Activated T-helper 1 cell treated with Interleukin-2 at 50 U/mL for 16 hours (primary cell): ENCODE measurements at regions not wholly inside any gene's neighbourhood (a gene's known extent, or its start where the extent isn't known, plus 50 kb on each side); places are given as distances from the start of the nearest gene placed in this dataset.

Experiments used
- DNase-seq: peaks from one replicate; pipeline ENCODE4 v3.0.0-alpha.2; 2020; ENCODE audit warnings: low read depth

DNA sequence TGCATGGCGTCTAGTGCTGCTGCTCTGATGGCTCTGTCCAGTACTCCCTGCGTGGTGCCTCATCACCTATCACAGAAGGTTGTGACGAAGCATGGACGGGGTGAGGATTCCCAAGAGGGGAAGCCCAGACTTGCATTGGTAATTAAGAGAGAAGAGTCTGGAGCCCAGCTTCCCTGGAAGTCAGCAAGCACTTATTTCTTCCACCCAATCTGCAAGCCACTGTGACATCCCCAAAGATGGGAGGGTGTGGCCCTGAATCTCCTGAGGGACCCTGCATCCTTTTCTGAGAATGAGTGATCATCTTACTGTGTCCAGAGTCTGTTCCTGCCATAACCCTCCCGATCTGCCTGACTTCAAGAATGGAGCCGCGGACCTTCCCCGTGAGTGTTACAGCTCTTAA is 166.7 kb downstream of the PTPN20 start:
- DNase-seq = no peak

DNA sequence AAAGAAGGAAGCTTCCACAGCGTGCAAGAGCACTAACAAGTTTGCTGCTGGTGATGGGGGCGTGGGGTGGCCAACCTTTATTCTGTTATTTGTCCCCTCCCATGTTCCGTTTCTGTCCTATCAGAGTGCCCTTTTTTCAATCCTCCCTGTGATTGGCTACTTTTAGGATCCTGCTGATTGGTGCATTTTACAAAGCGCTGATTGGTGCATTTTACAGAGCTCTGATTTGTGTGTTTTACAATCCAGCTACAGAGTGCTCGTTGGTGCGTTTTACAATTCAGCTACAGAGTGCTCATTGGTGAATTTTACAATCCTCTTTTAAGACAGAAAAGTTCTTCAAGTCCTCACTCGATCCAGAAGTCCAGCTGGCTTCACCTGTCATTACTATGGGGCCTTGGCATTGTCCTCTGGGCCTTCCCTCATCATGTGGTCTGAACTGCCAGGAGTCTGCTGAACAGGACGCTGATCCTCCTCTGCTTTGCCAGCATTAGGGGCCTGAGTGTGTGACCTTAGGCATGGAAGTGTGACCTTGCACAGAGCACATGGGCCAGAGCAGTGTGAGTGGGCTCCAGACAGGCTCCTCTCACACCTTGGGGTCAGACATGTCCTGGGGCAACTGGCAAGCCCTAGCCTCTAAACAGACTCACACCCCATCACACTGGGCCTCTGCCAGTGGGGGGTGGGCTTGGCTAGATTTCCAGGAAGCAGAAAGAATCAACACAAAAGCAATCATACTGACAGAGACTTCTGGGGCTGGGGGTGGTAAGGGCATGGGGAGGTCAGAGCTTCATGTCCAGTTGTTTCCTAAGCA is 167.4 kb downstream of the PTPN20 start:
- no peak for DNase-seq

DNA sequence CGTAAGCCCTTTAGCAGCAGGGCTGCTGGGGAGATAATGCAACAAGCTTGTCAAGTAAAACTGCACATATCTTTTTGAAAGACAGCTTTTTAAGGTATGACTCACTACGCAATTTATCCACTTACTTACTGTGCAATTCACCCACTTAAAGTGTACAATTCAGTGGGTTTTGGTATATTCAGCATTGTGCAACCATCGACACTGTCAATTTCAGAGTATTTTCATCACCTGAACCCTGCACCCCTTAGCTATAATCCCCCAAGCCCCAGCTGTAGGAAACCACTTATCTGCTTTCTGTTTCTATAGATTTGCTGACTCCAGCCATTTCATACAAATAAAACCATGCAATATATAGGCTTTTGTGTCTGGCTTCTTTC is 168.0 kb downstream of the PTPN20 start:
- no peak for DNase-seq

DNA sequence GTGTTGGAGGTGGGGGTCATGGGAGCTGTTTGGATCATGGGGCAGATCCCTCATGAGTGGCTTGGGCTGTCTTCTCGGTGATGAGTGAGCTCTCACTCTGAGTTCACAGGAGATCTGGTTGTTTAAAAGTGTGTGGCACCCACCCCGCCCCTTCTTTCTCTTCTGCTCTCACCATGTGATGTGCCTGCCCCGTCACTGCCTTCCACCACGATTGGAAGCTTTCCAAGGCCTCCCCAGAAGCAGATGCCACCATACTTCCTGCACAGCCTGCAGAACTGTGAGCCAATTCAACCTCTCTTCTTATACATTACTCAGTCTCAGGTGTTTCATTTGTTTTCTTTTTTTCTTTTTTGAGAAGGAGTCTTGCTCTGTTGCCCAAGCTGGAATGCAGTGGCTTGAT is 170.0 kb downstream of the PTPN20 start:
- no peak for DNase-seq

DNA sequence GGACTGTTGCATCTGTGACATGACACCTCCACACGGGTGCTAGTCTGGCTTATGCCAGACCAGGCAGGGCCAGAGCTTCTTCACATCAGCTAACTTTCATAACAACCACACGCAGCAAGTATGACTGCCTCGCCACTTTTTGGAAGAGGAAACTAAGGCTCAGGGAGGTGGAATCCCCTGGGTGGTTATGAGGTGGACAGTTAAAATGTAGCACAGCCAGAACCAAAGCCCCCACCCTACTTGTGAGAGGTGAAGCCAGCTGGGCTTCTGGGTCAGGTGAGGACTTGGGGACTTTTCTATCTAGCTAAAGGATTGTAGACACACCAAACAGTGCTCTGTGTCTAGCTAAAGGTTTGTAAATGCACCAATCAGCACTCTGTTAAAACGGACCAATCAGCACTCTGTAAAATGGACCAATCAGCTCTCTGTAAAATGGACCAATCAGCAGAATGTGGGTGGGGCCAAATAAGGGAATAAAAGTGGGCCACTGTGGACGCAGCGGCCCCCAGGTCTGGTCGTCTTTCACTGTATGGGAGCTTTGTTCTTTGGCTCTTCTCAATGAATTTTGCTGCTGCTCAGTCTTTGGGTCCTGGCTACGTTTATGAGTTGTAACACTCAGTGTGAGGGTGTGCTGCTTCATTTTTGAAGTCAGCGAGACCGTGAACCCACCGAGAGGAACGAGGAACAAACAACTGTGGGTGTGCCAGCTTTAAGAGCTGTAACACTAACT is 171.0 kb downstream of the PTPN20 start:
- no peak for DNase-seq

DNA sequence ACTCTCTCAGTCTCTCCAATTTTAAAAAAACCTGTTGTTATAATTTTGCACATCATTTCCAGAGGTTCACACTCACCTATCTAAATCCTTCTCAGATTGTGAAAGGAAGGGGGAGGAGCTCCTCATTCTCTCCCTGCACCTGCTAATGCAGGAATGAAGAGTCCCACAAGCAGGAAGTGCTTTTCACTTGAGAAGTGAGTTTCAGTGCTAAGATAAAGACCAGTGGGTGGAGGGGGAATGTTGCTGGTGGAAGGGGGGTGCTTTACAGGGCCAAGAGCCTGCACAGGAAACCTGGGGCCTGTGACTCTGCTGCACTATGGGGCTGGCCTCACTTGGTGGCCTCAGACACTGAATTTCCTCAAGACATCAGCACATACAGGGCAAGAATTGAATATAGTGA is 176.4 kb downstream of the PTPN20 start:
- DNase-seq = no peak

DNA sequence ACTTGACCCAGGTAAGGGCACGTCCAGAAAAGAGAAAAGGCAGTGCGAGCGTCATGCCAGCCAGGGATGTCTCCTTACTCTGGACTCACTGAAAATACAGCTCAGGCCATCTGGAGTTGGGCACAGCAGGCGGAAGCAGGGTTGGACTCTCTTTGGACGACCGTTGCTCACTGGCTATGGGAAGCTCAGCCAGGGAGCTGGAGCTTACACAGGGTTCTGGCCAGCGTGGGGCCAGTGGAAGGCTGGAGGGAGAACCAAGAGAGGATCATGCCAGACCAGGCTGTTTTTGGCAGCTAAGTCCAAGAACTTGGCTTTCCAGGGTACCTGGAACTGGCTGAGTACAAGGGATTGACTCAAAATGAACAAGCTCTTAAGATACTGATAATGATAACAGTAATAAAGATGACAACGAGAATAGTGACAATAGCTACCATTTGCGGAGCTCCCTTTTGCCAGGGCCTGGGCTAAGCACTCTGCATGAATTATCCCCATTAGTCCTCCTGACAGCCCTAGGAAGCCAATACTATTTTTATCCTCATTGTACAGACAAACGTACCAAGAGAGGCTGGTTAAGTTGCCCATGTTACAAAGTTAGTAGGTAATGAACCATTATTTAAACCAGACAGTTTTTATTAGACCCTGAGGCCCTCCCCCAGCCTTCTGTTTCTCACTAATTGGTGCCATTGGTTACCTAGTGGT is 177.6 kb downstream of the PTPN20 start:
- no peak for DNase-seq

DNA sequence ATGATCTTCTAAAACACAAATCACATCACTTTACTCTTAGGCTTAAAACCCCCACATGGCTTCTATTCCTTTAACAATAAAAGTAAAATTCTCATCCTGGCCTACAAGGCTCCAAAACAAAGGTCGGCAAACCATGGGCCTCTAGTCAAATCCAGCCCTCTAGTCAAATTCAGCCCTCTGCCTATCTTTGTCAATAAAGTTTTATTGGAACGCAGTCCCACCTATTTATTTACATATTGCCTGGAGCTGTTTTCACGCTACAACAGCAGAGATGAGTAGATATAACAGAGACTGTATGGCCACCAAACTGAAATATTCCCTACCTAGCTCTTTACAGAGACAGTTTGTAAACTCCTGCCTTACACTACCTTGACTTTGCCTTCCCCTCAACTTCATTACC is 178.8 kb downstream of the PTPN20 start:
- no peak for DNase-seq

DNA sequence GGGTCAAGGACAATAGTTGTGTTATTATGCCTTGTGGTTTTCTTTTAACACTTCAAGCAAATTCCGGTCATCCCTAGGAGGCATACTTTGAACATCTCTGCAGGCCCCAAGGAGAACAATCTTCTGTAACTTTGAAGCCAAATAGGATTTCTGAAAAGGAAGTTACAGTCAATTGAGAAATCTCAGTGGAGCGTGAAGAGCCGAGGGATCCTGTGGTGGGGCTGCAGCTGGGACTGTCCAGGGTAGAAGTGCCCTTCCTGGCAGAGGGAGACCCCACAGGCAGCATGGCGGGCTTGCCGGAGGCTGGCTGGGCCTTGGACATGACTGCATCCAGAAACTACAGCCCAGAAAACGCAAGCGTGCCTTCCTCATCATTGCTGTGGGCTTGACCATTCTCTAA is 179.7 kb downstream of the PTPN20 start:
- no peak for DNase-seq

DNA sequence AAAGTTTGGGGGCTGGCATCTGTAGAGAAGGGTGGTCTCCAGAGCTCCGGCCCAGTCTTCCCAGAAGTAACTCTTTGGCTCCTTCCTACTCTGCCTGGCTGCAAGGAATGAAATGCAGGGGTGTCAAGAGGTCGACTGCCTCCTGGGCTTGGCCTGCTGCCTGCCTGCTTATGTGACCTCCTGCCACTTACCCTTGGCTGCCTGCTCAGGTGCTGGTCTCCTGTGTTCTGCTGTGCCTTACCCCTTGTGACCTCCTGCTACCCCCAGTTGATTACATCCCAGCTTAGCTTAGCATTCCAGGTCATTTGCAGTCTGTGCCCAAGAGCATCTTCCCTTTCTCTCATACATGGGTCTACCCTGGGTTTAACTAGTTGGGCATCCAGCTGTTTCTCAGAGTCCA is 180.2 kb downstream of the PTPN20 start:
- no peak for DNase-seq

DNA sequence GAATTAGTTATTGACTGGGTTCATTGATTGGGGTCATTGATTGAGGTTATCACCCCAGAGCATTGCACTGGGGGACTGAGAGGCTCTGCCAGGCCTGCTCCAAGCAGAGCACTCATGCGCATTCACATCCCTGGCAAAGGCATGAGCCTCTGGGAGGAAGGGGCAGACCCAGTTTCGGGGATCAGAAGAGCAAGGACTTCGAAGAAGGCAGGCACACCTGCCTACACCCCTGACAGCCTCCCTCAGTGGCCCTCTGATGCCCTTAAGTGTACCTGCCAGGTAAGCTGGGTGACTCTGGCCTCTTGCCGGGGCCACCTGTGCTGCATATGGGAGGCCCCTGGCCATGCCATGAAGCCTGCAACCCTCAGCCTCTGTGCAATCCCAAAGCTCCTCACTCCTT is 181.1 kb downstream of the PTPN20 start:
- no peak for DNase-seq

DNA sequence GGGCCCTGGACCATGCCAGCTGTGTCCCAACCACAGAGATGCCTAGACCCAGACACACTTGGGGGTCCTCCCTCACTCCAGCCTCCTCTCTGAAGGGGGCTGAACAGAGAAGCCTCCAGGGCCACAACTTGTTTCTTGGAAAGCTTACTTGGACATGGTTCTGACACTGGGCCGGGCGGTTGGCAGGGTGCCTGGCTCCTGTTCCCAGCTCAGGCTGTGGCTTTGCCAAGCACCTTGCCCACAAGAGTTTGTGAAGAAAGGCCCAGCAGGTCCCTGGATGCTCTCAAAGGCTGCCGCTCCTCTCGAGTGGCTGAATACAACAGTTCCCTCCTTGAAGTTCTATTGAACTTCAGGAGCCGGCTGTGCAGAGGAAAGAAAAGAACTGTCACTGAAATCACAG is 181.6 kb downstream of the PTPN20 start:
- DNase-seq = no peak

DNA sequence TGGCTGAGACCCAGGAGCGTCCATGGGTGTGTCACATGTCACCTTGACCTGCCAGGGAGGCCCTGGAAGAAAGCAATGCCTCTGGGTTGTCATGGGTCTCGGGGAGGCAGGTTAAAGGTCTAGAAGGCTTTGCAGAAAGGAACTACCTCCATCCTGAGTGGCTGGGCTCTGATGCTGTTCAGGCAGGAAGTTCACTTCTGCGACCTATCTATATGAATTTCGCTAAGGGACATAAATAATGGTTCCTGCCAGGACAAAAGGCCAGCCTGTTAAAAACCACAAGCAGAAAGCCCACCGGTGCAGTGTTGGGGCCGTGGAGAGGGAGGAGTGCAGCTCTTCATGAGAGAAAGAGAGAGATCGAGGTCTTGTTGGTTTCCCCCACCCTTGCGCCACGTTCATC is 182.9 kb downstream of the PTPN20 start:
- DNase-seq = no peak

DNA sequence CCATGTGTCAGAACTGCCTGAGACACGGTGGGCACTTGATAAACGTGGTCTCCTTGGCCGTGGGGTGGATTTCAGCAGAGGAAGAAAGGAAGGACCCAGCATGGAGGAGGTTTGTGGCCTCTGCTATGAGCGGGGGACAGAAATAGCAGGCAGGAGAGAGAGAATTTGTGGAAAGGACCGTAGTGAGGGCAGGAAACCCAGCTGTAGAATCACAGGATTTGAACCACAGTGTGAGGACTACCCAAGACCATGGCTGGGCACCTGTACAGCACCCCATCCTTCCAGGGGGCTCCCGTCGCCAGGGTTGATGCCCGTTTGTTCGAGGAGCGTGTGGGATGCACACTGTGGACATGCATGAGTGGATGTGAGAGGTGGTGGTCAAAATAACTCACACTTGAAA is 183.4 kb downstream of the PTPN20 start:
- DNase-seq = no peak

DNA sequence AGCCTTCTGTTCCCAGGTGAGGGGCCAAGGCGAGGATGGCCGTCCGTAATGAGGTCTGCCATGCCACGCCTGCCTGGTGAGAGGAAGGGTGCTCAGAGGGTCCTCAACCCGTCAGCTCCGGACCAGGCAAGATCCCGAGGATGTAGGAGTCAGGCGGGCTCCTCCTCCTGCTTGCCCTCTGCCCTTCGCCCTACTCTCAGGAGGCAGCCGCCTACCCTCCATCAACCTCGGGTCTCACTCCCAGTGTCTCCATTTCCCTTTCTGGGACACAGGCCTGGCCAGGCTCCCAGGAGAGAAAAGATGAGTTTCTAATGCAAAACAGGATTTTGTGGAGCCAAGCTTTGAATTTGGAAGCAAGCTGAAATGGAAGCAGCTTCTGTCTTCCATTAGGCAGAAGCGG is 184.0 kb downstream of the PTPN20 start:
- no peak for DNase-seq

DNA sequence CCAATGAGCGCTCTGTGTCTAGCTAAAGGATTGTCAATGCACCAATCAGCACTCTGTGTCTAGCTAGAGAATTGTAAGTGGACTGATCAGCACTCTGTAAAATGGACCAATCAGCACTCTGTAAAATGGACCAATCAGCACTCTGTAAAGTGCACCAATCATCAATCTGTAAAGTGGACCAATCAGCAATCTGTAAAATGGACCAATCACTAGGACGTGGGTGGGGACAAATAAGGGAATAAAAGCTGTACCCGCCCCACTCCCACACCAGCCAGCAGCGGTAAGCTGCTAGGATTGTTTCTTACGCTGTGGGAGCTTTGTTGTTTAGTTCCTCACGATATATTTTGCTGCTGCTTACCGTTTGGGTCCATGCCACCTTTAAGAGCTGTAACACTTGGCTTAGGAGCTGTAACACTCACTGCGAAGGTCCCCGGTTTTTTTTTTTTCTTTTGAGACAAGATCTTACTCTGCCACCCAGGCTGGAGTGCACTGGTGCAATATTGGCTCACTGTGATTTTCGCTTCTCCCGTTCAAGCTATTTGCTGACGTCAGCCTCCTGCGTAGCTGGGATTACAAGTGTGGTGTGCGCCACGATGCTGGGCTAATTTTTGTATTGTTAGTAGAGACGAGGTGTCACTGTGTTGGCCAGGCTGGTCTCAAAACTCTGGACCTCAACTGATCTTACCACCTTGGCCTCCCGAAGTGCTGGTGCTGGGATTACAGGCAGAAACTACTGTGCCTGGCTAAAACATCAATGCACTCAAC is 184.8 kb downstream of the PTPN20 start:
- no peak for DNase-seq

DNA sequence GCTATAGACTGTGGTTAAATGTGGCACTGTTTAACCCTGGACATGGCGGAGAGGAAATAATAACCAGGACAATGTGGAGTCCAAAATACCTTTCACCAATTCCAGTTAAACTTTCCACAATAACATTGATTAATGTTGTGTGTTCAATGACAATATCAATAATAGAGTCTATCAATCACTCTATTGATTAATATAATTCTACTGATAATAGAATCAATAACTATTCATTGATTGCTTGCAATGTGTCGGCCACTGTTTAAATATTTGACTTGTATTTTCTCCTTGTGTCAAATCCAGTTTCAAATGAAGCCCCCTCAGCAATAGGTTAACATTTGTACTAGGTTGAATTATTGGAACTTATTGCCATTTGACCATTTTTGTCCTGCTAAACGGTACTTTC is 187.0 kb downstream of the PTPN20 start:
- no peak for DNase-seq

DNA sequence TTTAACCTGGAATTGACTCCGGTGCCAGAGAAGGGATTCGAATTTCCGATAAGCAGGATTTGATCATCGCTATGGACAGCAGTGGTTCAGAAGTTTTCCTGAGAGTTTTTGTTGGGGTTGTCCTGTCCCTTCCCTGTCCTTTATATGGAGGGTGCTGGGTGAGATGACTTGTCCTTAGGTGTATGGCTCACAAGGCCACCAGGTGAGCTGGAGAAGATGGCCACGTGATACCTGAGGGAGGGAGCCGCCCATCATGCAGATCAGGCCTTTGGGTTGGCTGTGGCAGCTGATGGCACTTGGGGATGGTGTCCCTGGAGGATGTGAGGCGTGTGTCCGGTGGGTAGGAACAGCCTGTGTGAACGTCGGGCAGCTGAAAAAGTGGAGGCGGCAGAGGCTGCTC is 187.7 kb downstream of the PTPN20 start:
- DNase-seq = no peak

DNA sequence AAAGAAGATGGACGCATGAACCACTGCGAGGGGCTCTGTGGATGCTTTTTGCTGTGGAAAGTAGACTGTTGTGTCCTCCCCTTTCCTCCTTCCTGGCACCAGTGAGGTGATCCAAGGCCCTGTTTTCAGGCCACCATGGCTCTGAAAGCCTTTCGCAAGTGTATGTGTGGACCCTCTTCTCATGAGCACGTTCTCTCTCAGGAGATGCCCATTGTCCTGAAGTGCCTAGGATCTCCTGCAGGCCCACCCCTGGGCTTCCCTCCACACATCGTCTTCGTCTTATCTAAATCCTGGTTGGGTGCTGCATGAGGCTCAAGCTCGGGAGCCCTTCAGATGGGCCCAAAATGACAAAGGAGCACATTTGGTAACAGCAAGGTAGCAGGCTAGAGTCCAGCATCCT is 188.2 kb downstream of the PTPN20 start:
- no peak for DNase-seq

DNA sequence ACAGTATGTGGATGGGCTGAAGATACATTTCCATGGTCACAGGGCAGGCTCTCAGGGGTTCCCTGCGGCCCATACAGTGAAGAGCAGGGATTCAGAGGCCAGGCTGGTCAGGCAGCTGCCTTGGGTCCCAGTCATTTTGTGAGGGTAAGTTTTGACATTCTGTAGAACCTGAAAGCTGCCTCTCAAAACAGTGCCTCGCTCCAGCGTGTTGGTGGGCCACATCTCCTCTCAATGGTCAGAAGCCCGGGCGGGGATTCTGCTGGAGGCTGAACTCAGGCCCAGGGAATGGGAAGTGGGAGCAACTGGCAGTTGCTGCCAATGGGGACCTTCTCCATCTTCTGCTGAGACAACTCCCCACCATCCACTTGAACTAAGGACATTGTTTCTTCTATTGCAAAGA is 190.0 kb downstream of the PTPN20 start:
- DNase-seq = no peak

DNA sequence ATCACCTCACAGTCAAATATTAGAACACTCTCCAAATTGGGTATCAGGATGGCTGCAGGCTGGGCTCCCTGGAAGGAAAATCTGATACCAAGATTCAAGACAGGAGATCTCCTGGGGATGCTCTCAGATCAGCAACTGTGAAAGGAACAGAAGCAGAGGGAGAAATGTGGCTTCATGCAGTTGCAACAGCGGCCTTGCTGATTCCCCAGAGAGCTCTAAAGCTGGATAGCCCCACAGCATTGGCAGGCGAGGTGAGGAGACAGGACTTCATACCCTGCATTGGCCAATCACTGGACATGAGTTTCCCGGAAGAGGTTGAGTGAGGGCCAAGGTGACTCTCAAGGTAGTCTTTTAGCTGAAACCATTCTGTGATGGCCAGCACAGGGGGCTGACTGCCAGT is 190.6 kb downstream of the PTPN20 start:
- DNase-seq = no peak

DNA sequence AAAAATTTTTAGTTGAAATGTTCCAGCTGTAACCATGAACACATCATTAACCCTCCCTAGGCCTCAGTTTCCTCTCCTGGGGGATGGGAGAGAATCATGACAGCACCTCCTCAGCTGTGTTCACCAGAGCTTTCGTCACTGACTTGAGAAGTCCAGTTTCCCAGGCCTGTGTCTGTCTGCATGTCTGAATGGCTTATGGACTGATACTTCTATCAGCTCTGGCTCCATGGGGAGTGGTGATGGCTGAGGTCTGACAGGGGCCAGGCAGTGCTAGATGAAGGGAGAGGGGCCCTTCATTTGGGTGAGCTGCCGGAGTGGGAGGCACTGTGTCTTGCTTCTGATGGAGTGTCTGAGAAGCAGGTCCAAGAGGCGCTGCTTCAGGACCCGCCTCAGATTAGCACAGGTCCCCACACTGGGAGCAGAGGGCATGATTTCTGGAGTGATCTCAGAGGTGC is 192.9 kb downstream of the PTPN20 start:
- no peak for DNase-seq
